Kidney epithelial cell (primary cell): ENCODE measurements at regions not wholly inside any gene's neighbourhood (a gene's known extent, or its start where the extent isn't known, plus 50 kb on each side); places are given as distances from the start of the nearest gene placed in this dataset.
"Not testable (repeated sequence)": the region's sequence is repeated elsewhere in the genome, so short reads cannot be mapped to it uniquely, and the experiment has no call there.

Experiments used
- DNase-seq: peaks from one replicate; pipeline ENCODE4 v3.0.0-alpha.2; 2010; ENCODE audit warnings: low read depth
- H3K27me3 ChIP-seq: 2 replicates; pipeline ENCODE4 v1.6.0; 2011; ENCODE audit warnings: low read length; ENCODE audit not compliant: control insufficient read depth, insufficient read depth
- H3K36me3 ChIP-seq: 2 replicates; pipeline ENCODE4 v1.5.1; 2011; ENCODE audit warnings: low read length; ENCODE audit not compliant: control insufficient read depth, insufficient read depth
- H3K4me3 ChIP-seq: 2 replicates; pipeline ENCODE4 v1.5.1; 2011; ENCODE audit warnings: low read depth, mild to moderate bottlenecking, control low read depth, low read length
- CTCF ChIP-seq: IDR thresholded peaks from 2 replicates; pipeline ENCODE4 v1.5.1; 2011; ENCODE audit warnings: mild to moderate bottlenecking, moderate library complexity, low read length, control low read depth, inconsistent platforms; ENCODE audit not compliant: insufficient read depth, poor library complexity, severe bottlenecking

GRCh38 chr4:86522349-86522748 lies 71.8 kb upstream of the PTPN13 start:
- Histone ChIP-seq H3K36me3 (no peaks in the 10 kb centered on the region), H3K27me3 (no peaks in the 10 kb centered on the region), H3K4me3 (no peak overlapping the region)
- TF ChIP-seq CTCF, result no peak
- no peak for DNase-seq

GRCh38 chr4:86523333-86523732 lies 70.8 kb upstream of the PTPN13 start:
- H3K36me3 ChIP-seq, result no peaks in the 10 kb centered on the region
- H3K4me3 ChIP-seq, result no peak overlapping the region
- no peak for DNase-seq
- TF ChIP-seq CTCF, result no peak
- no peaks in the 10 kb centered on the region for H3K27me3 ChIP-seq

- not testable (repeated sequence) for H3K27me3 ChIP-seq, H3K4me3 ChIP-seq, DNase-seq, H3K36me3 ChIP-seq
Observed at GRCh38 chr4:86527713-86528112, 66.4 kb upstream of the PTPN13 start.

GRCh38 chr4:86529436-86529835 lies 64.7 kb upstream of the PTPN13 start:
- DNase-seq, result no peak
- no peaks in the 10 kb centered on the region for H3K27me3 ChIP-seq
- TF ChIP-seq CTCF, result no peak
- H3K4me3 ChIP-seq, result no peak overlapping the region
- H3K36me3 ChIP-seq, result no peaks in the 10 kb centered on the region

GRCh38 chr4:86530183-86530582 lies 63.9 kb upstream of the PTPN13 start:
- DNase-seq, result no peak
- H3K27me3 ChIP-seq, result no peaks in the 10 kb centered on the region
- no peaks in the 10 kb centered on the region for H3K36me3 ChIP-seq
- TF ChIP-seq CTCF, result no peak
- H3K4me3 ChIP-seq, result no peak overlapping the region

- TF ChIP-seq CTCF, result no peak
- no peaks in the 10 kb centered on the region for H3K36me3 ChIP-seq
- DNase-seq, result no peak
Observed at GRCh38 chr4:86531440-86531839, 62.7 kb upstream of the PTPN13 start.

More at GRCh38 chr4:86531440-86531839, 62.7 kb upstream of the PTPN13 start:
- Histone ChIP-seq H3K4me3 (no peak overlapping the region), H3K27me3 (no peaks in the 10 kb centered on the region)
